GM19397 (cell line): ENCODE measurements at regions not wholly inside any gene's neighbourhood (a gene's known extent, or its start where the extent isn't known, plus 50 kb on each side); places are given as distances from the start of the nearest gene placed in this dataset.
A peak's percentile ranks its signal among the peaks of the same experiment; 100 is the strongest.

Source experiments
- ATAC-seq: cut with Tn5 transposase; IDR thresholded peaks from one replicate; pipeline ENCODE4 v1.9.1; 2021; ENCODE audit warnings: mild to moderate bottlenecking, moderate library complexity; ENCODE audit not compliant: unreplicated experiment

- no peak for ATAC-seq
Measured at GRCh38 chr4:144564358-144564757, 81.6 kb upstream of the HHIP start.

GRCh38 chr4:144565527-144566195 lies 80.3 kb upstream of the HHIP start:
- ATAC-seq = peak; percentile 42

- no peak for ATAC-seq
Measured at GRCh38 chr4:144572660-144573059, 73.3 kb upstream of the HHIP start.

- peak; percentile 92 for ATAC-seq
Measured at GRCh38 chr4:144574000-144574399, 72.0 kb upstream of the HHIP start.

GRCh38 chr4:144574509-144574908 lies 71.4 kb upstream of the HHIP start:
- no peak for ATAC-seq

GRCh38 chr4:144575181-144575580 lies 70.8 kb upstream of the HHIP start:
- ATAC-seq = no peak

- no peak for ATAC-seq
Measured at GRCh38 chr4:144578681-144579080, 67.3 kb upstream of the HHIP start.

GRCh38 chr4:144579411-144580030 lies 66.4 kb upstream of the HHIP start:
- ATAC-seq = no peak

- ATAC-seq = no peak
Measured at GRCh38 chr4:144580430-144580829, 65.5 kb upstream of the HHIP start.

- no peak for ATAC-seq
Measured at GRCh38 chr4:144582105-144582850, 63.7 kb upstream of the HHIP start.

GRCh38 chr4:144582975-144583374 lies 63.0 kb upstream of the HHIP start:
- no peak for ATAC-seq

- no peak for ATAC-seq
Measured at GRCh38 chr4:144583658-144584057, 62.3 kb upstream of the HHIP start.

- ATAC-seq = no peak
Measured at GRCh38 chr4:144584428-144584827, 61.5 kb upstream of the HHIP start.

GRCh38 chr4:144589512-144589911 lies 56.4 kb upstream of the HHIP start:
- ATAC-seq = no peak

GRCh38 chr4:144590020-144590419 lies 55.9 kb upstream of the HHIP start:
- ATAC-seq = no peak

GRCh38 chr4:144591401-144591800 lies 54.6 kb upstream of the HHIP start:
- no peak for ATAC-seq

- no peak for ATAC-seq
Measured at GRCh38 chr4:144592264-144592663, 53.7 kb upstream of the HHIP start.

GRCh38 chr4:144594471-144594986 lies 51.4 kb upstream of the HHIP start:
- no peak for ATAC-seq

GRCh38 chr4:144595681-144596080 lies 50.3 kb upstream of the HHIP start:
- no peak for ATAC-seq
